ENCODE measurements at regions not wholly inside any gene's neighbourhood (a gene's known extent, or its start where the extent isn't known, plus 50 kb on each side); places are given as distances from the start of the nearest gene placed in this dataset.

DNA sequence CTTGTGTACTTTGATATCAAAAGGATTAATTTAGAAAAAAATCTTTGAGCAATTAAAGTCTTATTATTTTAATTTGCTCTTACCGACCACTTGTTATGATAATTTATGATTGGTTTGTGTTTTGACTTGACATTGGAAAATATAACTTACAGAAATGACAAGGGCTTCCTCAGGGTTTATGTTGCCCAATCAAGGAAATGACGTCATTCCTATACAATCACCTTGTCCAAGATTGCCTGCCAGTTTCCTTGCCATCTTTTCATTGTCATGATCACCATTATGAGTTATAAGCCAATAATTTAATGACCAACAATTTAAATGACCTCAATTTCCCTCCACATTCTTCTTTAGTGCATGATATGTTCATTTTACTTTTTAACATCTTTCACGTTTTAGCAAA is 351.8 kb upstream of the TMEFF2 start:
- TF ChIP-seq CTCF (conservative IDR thresholded peaks at IDR 0.05; ENCODE audit: low read length) (no peak), EZH2phosphoT487 (IDR thresholded peaks at IDR 0.05; ENCODE audit: borderline replicate concordance) (no peak)
